CD4-positive, alpha-beta T cell (primary cell): ENCODE measurements at regions not wholly inside any gene's neighbourhood (a gene's known extent, or its start where the extent isn't known, plus 50 kb on each side); places are given as distances from the start of the nearest gene placed in this dataset.

Experiments used
- ATAC-seq: fragments of 200-7000 bp; cut with Tn5 transposase; one replicate; pipeline ENCODE4 v1.10.0; 2022; ENCODE audit warnings: mild to moderate bottlenecking; ENCODE audit not compliant: poor library complexity
- CTCF ChIA-PET: fragments of 350-600 bp; sonication (Branson Sonifier 250); formaldehyde crosslinking; loops from one replicate; lab custom pipeline; 2021; ENCODE audit warnings: antibody characterized with exemption, inconsistent platforms; lab: Charles Lee
- POLR2A ChIA-PET: fragments of 350-600 bp; sonication (Branson Sonifier 250); formaldehyde crosslinking; loops from one replicate; lab custom pipeline; 2021; ENCODE audit warnings: antibody characterized with exemption, inconsistent platforms; lab: Charles Lee
- DNase-seq, 14 experiments: peaks; one replicate each; pipeline ENCODE4 v3.0.0-alpha.2; 2013 to 2020; ENCODE audit warnings: mixed read lengths in 2 of 14
- H3K27ac ChIP-seq, 2 donors: one replicate each; pipeline versions ENCODE4 v1.5.1 to v1.7.0; 2013; ENCODE audit warnings: low read length in 2 of 2, low read depth in 1 of 2, mild to moderate bottlenecking in 1 of 2
- H3K27me3 ChIP-seq, 2 experiments: 1 replicate in 1 of 2; 2 replicates in 1 of 2; pipeline versions ENCODE4 v1.6.1 to v1.7.0; 2013; ENCODE audit warnings: low read length in 2 of 2, control low read depth in 1 of 2, mild to moderate bottlenecking in 1 of 2, moderate library complexity in 1 of 2; ENCODE audit not compliant: insufficient read depth in 2 of 2, control insufficient read depth in 1 of 2
- H3K36me3 ChIP-seq: one replicate; pipeline ENCODE4 v1.6.1; 2013; ENCODE audit warnings: low read length, control low read depth; ENCODE audit not compliant: insufficient read depth
- H3K4me1 ChIP-seq: one replicate; pipeline ENCODE4 v1.6.1; 2013; ENCODE audit warnings: low read length, control low read depth; ENCODE audit not compliant: insufficient read depth
- H3K4me3 ChIP-seq: one replicate; pipeline ENCODE4 v1.5.1; 2013; ENCODE audit warnings: mild to moderate bottlenecking, low read length, moderate library complexity
- H3K9me3 ChIP-seq, 2 experiments: 1 replicate in 1 of 2; 2 replicates in 1 of 2; pipeline versions ENCODE4 v1.6.1 to v1.7.0; 2013; ENCODE audit warnings: low read length in 2 of 2, mild to moderate bottlenecking in 2 of 2, control low read depth in 1 of 2, moderate library complexity in 1 of 2; ENCODE audit not compliant: control insufficient read depth in 1 of 2, insufficient read depth in 1 of 2
- H3K27ac Mint-ChIP-seq: one replicate; pipeline ENCODE4 v1.8.0; 2020; ENCODE audit warnings: mixed read lengths
- H3K27me3 Mint-ChIP-seq: one replicate; pipeline ENCODE4 v1.8.0; 2021; ENCODE audit warnings: mixed read lengths
- H3K36me3 Mint-ChIP-seq: one replicate; pipeline ENCODE4 v1.8.0; 2021; ENCODE audit warnings: low read depth, mixed read lengths
- H3K4me1 Mint-ChIP-seq: one replicate; pipeline ENCODE4 v1.8.0; 2021; ENCODE audit warnings: low read depth, mixed read lengths
- H3K4me3 Mint-ChIP-seq: one replicate; pipeline ENCODE4 v1.8.0; 2020; ENCODE audit warnings: mild to moderate bottlenecking, mixed read lengths
- H3K9me3 Mint-ChIP-seq: one replicate; pipeline ENCODE4 v1.8.0; 2020; ENCODE audit warnings: mixed read lengths
- intact Hi-C, 2 experiments: fragments of 100-400 bp; cut with DNase I in 1 of 2; cut with micrococcal nuclease in 1 of 2; formaldehyde crosslinking; loops; one replicate each; pipeline versions ENCODE4 v1.15.1 to v1.9.0; 2023 to 2025; cut with DNase I, micrococcal nuclease
- TF ChIP-seq, protein P1 (sequence below): fragments of 200-600 bp; IDR thresholded peaks from one replicate; pipeline ENCODE4 v1.8.0; 2022; ENCODE audit warnings: antibody characterized with exemption, mild to moderate bottlenecking

DNA sequence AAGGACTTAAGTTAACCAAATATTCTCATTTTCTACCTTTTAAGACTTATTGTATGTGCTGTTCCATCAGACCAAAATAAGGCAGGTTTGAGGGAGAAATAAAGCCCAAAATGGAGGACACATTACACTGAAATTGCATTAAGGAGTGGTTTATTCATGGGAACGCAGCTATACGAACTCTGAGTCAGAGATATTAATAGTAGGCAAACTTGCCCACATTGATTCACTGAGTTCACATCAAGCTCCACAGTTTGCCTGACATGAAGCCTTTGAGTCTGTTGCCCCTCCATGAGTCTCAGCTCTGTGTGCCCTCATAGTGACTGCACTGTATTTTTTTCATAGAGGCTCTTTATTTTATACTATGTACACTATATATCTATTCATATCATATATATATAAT is 135.0 kb upstream of the SNX2 start:
- H3K4me3 Mint-ChIP-seq: no peak overlapping the region
- no peak overlapping the region for H3K27ac ChIP-seq
- H3K27ac Mint-ChIP-seq: no peak overlapping the region
- DNase-seq (no peak), ATAC-seq (no peak)
- no peaks in the 10 kb centered on the region for H3K4me1 Mint-ChIP-seq
- no peaks in the 10 kb centered on the region for H3K36me3 Mint-ChIP-seq
- H3K36me3 ChIP-seq: no peaks in the 10 kb centered on the region
- CTCF ChIA-PET: no interaction called here
- no peak overlapping the region for H3K4me3 ChIP-seq
- peaks cover 3 to 7% of the 10 kb centered on the region in 2 experiments for H3K27me3 ChIP-seq
- no peaks in the 10 kb centered on the region for H3K9me3 ChIP-seq
- intact Hi-C loops: no loop called here
- POLR2A ChIA-PET: no interaction called here
- no peaks in the 10 kb centered on the region for H3K4me1 ChIP-seq
- TF ChIP-seq, protein P1, sequence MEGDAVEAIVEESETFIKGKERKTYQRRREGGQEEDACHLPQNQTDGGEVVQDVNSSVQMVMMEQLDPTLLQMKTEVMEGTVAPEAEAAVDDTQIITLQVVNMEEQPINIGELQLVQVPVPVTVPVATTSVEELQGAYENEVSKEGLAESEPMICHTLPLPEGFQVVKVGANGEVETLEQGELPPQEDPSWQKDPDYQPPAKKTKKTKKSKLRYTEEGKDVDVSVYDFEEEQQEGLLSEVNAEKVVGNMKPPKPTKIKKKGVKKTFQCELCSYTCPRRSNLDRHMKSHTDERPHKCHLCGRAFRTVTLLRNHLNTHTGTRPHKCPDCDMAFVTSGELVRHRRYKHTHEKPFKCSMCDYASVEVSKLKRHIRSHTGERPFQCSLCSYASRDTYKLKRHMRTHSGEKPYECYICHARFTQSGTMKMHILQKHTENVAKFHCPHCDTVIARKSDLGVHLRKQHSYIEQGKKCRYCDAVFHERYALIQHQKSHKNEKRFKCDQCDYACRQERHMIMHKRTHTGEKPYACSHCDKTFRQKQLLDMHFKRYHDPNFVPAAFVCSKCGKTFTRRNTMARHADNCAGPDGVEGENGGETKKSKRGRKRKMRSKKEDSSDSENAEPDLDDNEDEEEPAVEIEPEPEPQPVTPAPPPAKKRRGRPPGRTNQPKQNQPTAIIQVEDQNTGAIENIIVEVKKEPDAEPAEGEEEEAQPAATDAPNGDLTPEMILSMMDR: no peak
- peaks cover 17% of the 10 kb centered on the region for H3K27me3 Mint-ChIP-seq
- H3K9me3 Mint-ChIP-seq: no peaks in the 10 kb centered on the region

DNA sequence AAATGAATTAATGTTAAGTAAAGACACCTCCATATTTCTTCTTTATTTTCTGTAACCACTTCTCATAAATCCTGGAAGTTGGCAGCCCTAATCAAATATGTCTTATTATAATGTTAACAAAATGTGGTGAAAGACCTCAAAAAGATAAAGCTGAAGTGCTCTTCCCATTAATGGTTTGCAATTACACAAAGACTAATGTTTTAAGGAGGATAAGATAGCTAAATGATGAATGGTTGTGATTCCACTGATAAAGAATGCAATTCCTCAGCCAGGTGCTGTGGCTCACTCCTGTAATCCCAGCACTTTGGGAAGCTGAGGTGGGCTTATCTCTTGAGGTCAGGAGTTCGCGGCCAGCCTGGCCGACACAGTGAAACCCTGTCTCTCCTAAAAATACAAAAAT is 125.8 kb upstream of the SNX2 start:
- Mint-ChIP-seq H3K9me3 (no peaks in the 10 kb centered on the region), H3K4me3 (no peak overlapping the region), H3K4me1 (no peaks in the 10 kb centered on the region), H3K36me3 (no peaks in the 10 kb centered on the region), H3K27me3 (peaks cover 6% of the 10 kb centered on the region), H3K27ac (no peak overlapping the region)
- ChIA-PET POLR2A (no interaction called here), CTCF (no interaction called here)
- Histone ChIP-seq H3K4me1 (no peaks in the 10 kb centered on the region), H3K27ac (no peak overlapping the region), H3K36me3 (no peaks in the 10 kb centered on the region), H3K27me3 (no peaks in the 10 kb centered on the region), H3K9me3 (no peaks in the 10 kb centered on the region), H3K4me3 (no peak overlapping the region)
- DNase-seq (no peak), ATAC-seq (no peak)
- TF ChIP-seq, protein P1: no peak
- intact Hi-C loops: no loop called here

DNA sequence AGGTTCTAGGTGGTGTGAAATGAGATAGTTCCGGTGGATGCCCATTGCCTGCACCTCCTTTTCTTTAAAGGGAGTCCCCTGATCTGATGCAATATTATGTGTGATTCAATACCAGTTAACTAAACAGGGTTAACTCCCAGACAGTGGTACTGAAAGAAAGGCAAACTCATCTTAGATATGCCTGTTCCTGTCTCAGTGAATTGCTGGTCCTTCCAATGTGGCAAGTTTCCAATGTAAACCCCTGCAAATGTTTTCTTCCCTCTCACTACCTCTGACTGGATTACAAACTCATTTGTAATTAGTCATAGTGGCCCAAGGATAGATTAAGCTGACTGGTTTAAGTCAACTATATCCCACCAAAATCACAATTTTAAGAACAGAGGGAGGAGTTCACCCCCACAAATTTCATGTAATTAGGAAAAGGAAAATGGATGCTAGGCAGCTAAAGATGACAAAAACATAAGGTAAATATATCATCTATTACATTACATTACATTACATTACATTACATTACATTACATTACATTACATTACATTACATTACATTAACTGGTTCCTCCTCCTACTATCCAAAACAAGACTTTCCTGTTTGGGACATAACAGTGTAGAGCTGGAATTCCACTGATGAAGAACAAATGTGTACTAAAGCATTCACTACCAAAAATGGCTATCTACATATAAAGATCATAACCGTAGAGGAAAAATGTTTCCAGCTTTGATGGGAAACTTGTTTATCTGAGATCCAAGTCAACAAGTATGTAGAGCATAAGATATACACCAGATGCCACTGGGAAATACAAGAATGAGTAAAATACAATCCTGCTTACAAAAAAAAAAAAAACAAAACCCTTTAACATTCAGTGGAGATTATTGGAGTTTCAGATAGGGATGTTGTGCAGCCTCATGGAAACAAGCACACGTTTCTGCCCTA is 121.5 kb upstream of the SNX2 start:
- H3K27ac ChIP-seq: no peak overlapping the region
- intact Hi-C loops: no loop called here
- DNase-seq: no peak
- Mint-ChIP-seq H3K27me3 (peaks cover 5% of the 10 kb centered on the region), H3K4me3 (no peak overlapping the region), H3K9me3 (peaks cover 2% of the 10 kb centered on the region), H3K27ac (no peak overlapping the region), H3K36me3 (no peaks in the 10 kb centered on the region), H3K4me1 (no peaks in the 10 kb centered on the region)
- H3K9me3 ChIP-seq: no peaks in the 10 kb centered on the region
- H3K36me3 ChIP-seq: no peaks in the 10 kb centered on the region
- H3K4me1 ChIP-seq: no peaks in the 10 kb centered on the region
- no peak overlapping the region for H3K4me3 ChIP-seq
- CTCF ChIA-PET: interaction anchor here (0.6 kb wide), 1 partner anchor 902 kb away, joined by 3 read pairs; no protein-coding TSS in a partner anchor
- H3K27me3 ChIP-seq: no peaks in the 10 kb centered on the region
- TF ChIP-seq, protein P1: no peak
- ATAC-seq: no peak
- POLR2A ChIA-PET: no interaction called here
